ENCODE measurements at regions not wholly inside any gene's neighbourhood (a gene's known extent, or its start where the extent isn't known, plus 50 kb on each side); places are given as distances from the start of the nearest gene placed in this dataset.

- POLR2A ChIA-PET (ENCODE audit: unreplicated experiment), result no interaction called here
- H2BK15ac ChIP-seq (ENCODE audit: low read depth, low read length), result no peak overlapping the region
- no peak overlapping the region for H3K4me2 ChIP-seq (ENCODE audit: low read depth, low read length)
- H3K27ac ChIP-seq (ENCODE audit: insufficient read depth, low read length), result no peak overlapping the region
- no peak overlapping the region for H2AK9ac ChIP-seq (replicated peaks; ENCODE audit: low read depth, low read length, poor library complexity)
- no peak overlapping the region for H3K4me3 ChIP-seq (ENCODE audit: insufficient read depth, low read depth, low read length)
- no peak overlapping the region for H2BK20ac ChIP-seq (ENCODE audit: low read depth, low read length)
- DNase-seq (no peak), ATAC-seq (ENCODE audit: low read depth) (no peak)
- no peaks in the 10 kb centered on the region for H3K9me3 ChIP-seq (ENCODE audit: control insufficient read depth, insufficient read depth, low read length)
- no peak overlapping the region for H2BK120ac ChIP-seq (ENCODE audit: low read depth, low read length)
- H3K36me3 ChIP-seq (ENCODE audit: control insufficient read depth, insufficient read depth, low read length), result no peaks in the 10 kb centered on the region
- H3K9me1 ChIP-seq (ENCODE audit: insufficient read depth, low read length), result no peaks in the 10 kb centered on the region
- H3K4ac ChIP-seq (ENCODE audit: low read depth, low read length), result no peak overlapping the region
- H4K91ac ChIP-seq (ENCODE audit: insufficient read depth, low read depth, low read length), result no peak overlapping the region
- H3K14ac ChIP-seq (replicated peaks; ENCODE audit: low read depth, low read length), result no peak overlapping the region
- CTCF ChIA-PET, result interaction anchor here (0.7 kb wide), 1 partner anchor 266 kb away, joined by 3 read pairs; no protein-coding TSS in a partner anchor
- H3K23ac ChIP-seq (ENCODE audit: low read depth, low read length), result no peak overlapping the region
- no CpG with 5 or more reads among the region's 1 CpG for WGBS, 2 experiments (ENCODE audit: extremely low coverage in 2 of 2, insufficient read length in 1 of 2)
- H2AK5ac ChIP-seq (ENCODE audit: low read depth, low read length), result no peak overlapping the region
- no peak overlapping the region for H2BK5ac ChIP-seq (ENCODE audit: low read depth, low read length, poor library complexity, severe bottlenecking)
- no peaks in the 10 kb centered on the region for H4K20me1 ChIP-seq (ENCODE audit: insufficient read depth, low read length)
- H3K27me3 ChIP-seq (ENCODE audit: control insufficient read depth, insufficient read depth, low read length), result no peaks in the 10 kb centered on the region
- in situ Hi-C loops (cut with MboI; ENCODE audit: low sequenced_read_pairs), result no loop called here
- TF ChIP-seq NFE2L2 (IDR thresholded peaks at IDR 0.05; ENCODE audit: low read depth, low read length) (no peak), FOS (IDR thresholded peaks at IDR 0.05; ENCODE audit: low read depth, low read length) (no peak), RFX5 (IDR thresholded peaks at IDR 0.05; ENCODE audit: low read depth, low read length) (no peak), POLR2A (IDR thresholded peaks at IDR 0.05; ENCODE audit: low read depth, low read length) (no peak), CTCF (conservative IDR thresholded peaks at IDR 0.05; ENCODE audit: low read depth, low read length) (no peak), SMC3 (IDR thresholded peaks at IDR 0.05; ENCODE audit: low read depth, low read length) (no peak), RAD21 (IDR thresholded peaks at IDR 0.05; ENCODE audit: low read length) (no peak), USF2 (IDR thresholded peaks at IDR 0.05; ENCODE audit: low read depth, low read length) (no peak), ELK1 (IDR thresholded peaks at IDR 0.05; ENCODE audit: borderline replicate concordance, low read depth, low read length) (no peak)
- H3K18ac ChIP-seq (ENCODE audit: low read depth, low read length), result no peak overlapping the region
- no peak overlapping the region for H3K9ac ChIP-seq (ENCODE audit: low read depth, low read length)
- BruUV-seq (replicated peaks), result no TSS peak
- H3K56ac ChIP-seq (ENCODE audit: extremely low read depth, insufficient read depth, low read length), result no peak overlapping the region
- dilution Hi-C loops (cut with HindIII; ENCODE audit: low sequenced_read_pairs, unreplicated experiment), result no loop called here
- H2AFZ ChIP-seq (replicated peaks; ENCODE audit: low read length, poor library complexity), result no peak overlapping the region
- intact Hi-C loops (cut with micrococcal nuclease), result no loop called here
- no peak overlapping the region for H4K8ac ChIP-seq (ENCODE audit: low read depth in 2 of 2, low read length in 2 of 2)
- H3K79me1 ChIP-seq (ENCODE audit: low read depth in 1 of 2, low read length in 2 of 2), result no peaks in the 10 kb centered on the region
- H3K4me1 ChIP-seq (ENCODE audit: control insufficient read depth, insufficient read depth, low read length), result peaks cover 4% of the 10 kb centered on the region; the same call in 1 of the 2 replicates
- no peak overlapping the region for H4K5ac ChIP-seq (ENCODE audit: low read depth, low read length)
These were observed 76.4 kb downstream of the CRPPA start for GRCh38 chr7:16344927-16345326.
